ENCODE measurements at regions not wholly inside any gene's neighbourhood (a gene's known extent, or its start where the extent isn't known, plus 50 kb on each side); places are given as distances from the start of the nearest gene placed in this dataset.

DNA sequence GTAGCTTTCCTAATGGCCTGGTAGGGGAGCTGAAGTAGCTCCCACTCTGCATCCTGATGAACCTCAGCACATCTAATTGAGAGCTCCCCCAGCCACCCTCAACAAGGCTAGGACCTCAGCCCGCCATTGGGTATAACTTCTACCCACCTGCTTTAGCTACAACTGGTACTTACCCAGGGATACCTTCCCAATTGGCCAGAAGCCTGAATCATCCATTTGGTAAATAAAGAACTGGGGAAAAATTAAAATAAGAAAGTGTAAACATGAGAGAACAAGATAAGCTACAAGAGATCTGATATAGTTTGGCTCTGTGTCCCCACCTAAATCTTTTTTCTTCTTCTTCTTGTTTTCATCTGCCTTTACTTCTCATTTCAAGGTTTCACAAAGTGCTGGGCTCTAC lies 372.0 kb downstream of the CMPK2 start:
- no peak for DNase-seq (ENCODE audit: low spot score)
- H3K9me3 Mint-ChIP-seq (ENCODE audit: low read depth): no peaks in the 10 kb centered on the region
- H3K27ac Mint-ChIP-seq (ENCODE audit: unreplicated experiment): no peak overlapping the region
- H3K4me3 Mint-ChIP-seq (ENCODE audit: unreplicated experiment): no peak overlapping the region
- peaks cover 27% of the 10 kb centered on the region for H3K4me1 Mint-ChIP-seq (ENCODE audit: low read depth)
- H3K27me3 Mint-ChIP-seq (ENCODE audit: low read depth): no peaks in the 10 kb centered on the region
- no peak for TF ChIP-seq CTCF (IDR thresholded peaks at IDR 0.05)
- no peaks in the 10 kb centered on the region for H3K36me3 Mint-ChIP-seq (ENCODE audit: low read depth)

DNA sequence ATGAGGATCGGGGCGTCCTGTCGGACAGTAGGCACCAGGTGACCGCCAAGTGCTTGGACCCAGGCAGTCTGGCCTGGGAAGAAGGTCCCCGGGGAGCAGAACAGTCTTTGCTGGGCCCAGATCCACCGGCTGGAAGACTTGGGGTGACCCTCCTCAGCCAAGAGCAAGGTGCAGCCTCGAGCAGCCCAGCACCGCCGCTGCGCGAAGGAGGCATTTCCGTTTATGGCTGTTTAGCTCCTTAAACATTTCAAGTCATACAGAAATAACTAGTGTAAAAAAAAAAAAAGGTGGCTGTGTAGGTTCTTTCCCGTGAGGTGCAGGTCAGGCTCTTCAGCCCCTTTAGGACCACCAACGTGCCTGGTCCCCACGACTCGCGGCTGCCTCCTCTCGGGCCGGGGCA lies 370.2 kb downstream of the CMPK2 start:
- Mint-ChIP-seq H3K36me3 (ENCODE audit: low read depth) (no peaks in the 10 kb centered on the region), H3K4me3 (ENCODE audit: unreplicated experiment) (no peak overlapping the region)
- TF ChIP-seq CTCF (IDR thresholded peaks at IDR 0.05): no peak

DNA sequence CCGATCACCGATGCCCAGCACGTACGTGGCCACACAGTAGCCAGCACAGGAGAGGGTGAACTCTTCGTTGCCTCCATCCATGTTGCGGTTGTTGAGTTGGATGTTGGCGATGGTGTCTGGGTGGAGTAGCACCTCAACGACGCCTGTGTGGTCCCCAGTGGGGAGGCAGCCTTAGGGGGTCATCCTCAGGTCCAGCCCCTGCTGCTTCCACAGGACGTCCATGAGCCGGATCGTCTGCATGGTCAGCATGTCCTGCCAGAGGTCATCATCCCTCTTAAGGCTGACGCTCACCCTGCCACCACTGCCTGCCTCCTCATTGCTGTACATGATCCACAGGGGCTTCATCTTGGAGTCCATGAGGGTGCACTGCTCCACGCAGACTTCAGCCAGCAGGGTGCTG lies 369.3 kb downstream of the CMPK2 start:
- H3K4me1 Mint-ChIP-seq (ENCODE audit: low read depth): peaks cover 21% of the 10 kb centered on the region
- no peaks in the 10 kb centered on the region for H3K27me3 Mint-ChIP-seq (ENCODE audit: low read depth)
- no peak overlapping the region for H3K4me3 Mint-ChIP-seq (ENCODE audit: unreplicated experiment)
- DNase-seq (ENCODE audit: low spot score): peak; percentile 85
- H3K36me3 Mint-ChIP-seq (ENCODE audit: low read depth): no peaks in the 10 kb centered on the region
- H3K27ac Mint-ChIP-seq (ENCODE audit: unreplicated experiment): no peak overlapping the region
- no peaks in the 10 kb centered on the region for H3K9me3 Mint-ChIP-seq (ENCODE audit: low read depth)
- TF ChIP-seq CTCF (IDR thresholded peaks at IDR 0.05): no peak

More for the DNA sequence above, 370.2 kb downstream of the CMPK2 start:
- Mint-ChIP-seq H3K27ac (ENCODE audit: unreplicated experiment) (no peak overlapping the region), H3K9me3 (ENCODE audit: low read depth) (no peaks in the 10 kb centered on the region), H3K4me1 (ENCODE audit: low read depth) (peaks cover 25% of the 10 kb centered on the region), H3K27me3 (ENCODE audit: low read depth) (no peaks in the 10 kb centered on the region)
- DNase-seq (ENCODE audit: low spot score): peak; percentile 66

- Mint-ChIP-seq H3K9me3 (ENCODE audit: low read depth) (no peaks in the 10 kb centered on the region), H3K27ac (ENCODE audit: unreplicated experiment) (no peak overlapping the region), H3K36me3 (ENCODE audit: low read depth) (no peaks in the 10 kb centered on the region), H3K4me3 (ENCODE audit: unreplicated experiment) (no peak overlapping the region), H3K27me3 (ENCODE audit: low read depth) (no peaks in the 10 kb centered on the region), H3K4me1 (ENCODE audit: low read depth) (peaks cover 18% of the 10 kb centered on the region)
- DNase-seq (ENCODE audit: low spot score): no peak
- TF ChIP-seq CTCF (IDR thresholded peaks at IDR 0.05): no peak
These were observed 368.7 kb downstream of the CMPK2 start for GRCh38 chr2:6497048-6497447.

- Mint-ChIP-seq H3K4me1 (ENCODE audit: low read depth) (peaks cover 7% of the 10 kb centered on the region), H3K9me3 (ENCODE audit: low read depth) (no peaks in the 10 kb centered on the region), H3K4me3 (ENCODE audit: unreplicated experiment) (no peak overlapping the region), H3K27ac (ENCODE audit: unreplicated experiment) (no peak overlapping the region), H3K27me3 (ENCODE audit: low read depth) (no peaks in the 10 kb centered on the region), H3K36me3 (ENCODE audit: low read depth) (no peaks in the 10 kb centered on the region)
- no peak for DNase-seq (ENCODE audit: low spot score)
- no peak for TF ChIP-seq CTCF (IDR thresholded peaks at IDR 0.05)
These were observed 366.9 kb downstream of the CMPK2 start for GRCh38 chr2:6498841-6499240.

Measured in chondrocyte (in vitro differentiated cells).